ENCODE measurements at regions not wholly inside any gene's neighbourhood (a gene's known extent, or its start where the extent isn't known, plus 50 kb on each side); places are given as distances from the start of the nearest gene placed in this dataset.

GRCh38 chr10:108771106-108771505 is 1152.2 kb downstream of the XPNPEP1 start:
- no peak overlapping the region for H2AFZ ChIP-seq (ENCODE audit: low read depth, low read length, poor library complexity, severe bottlenecking)
- H3K4me1 ChIP-seq (ENCODE audit: control insufficient read depth in 1 of 2, insufficient read depth in 2 of 2, low read length in 2 of 2), result no peaks in the 10 kb centered on the region
- RAD21 ChIA-PET (ENCODE audit: low non-redundant PET in 1 of 2, low total read pairs in 2 of 2, uncharacterized antibody in 2 of 2, unreplicated experiment in 2 of 2), result no interaction called here
- no peaks in the 10 kb centered on the region for H3K27me3 ChIP-seq (ENCODE audit: insufficient read depth, low read length)
- no peaks in the 10 kb centered on the region for H3K9me2 ChIP-seq (ENCODE audit: insufficient read depth)
- no peaks in the 10 kb centered on the region for H3K36me3 ChIP-seq (ENCODE audit: control insufficient read depth in 1 of 2, insufficient read depth in 2 of 2, low read length in 2 of 2)
- H3K27ac ChIP-seq (ENCODE audit: low read depth, low read length), result no peak overlapping the region
- H3K79me2 ChIP-seq (ENCODE audit: insufficient read depth, low read length), result no peaks in the 10 kb centered on the region
- peaks cover 25 to 30% of the 10 kb centered on the region in 2 experiments; a peak in 3 of 4 replicates for H3K9me3 ChIP-seq (ENCODE audit: control insufficient read depth in 1 of 2, insufficient read depth in 1 of 2, low read depth in 1 of 2, low read length in 2 of 2)
- TF ChIP-seq CTCF (IDR thresholded peaks at IDR 0.05 in 2 of 3, conservative IDR thresholded peaks at IDR 0.05 in 1 of 3; ENCODE audit: borderline replicate concordance in 1 of 3, insufficient read depth in 1 of 3, low read depth in 2 of 3, low read length in 2 of 3) (no peak), EZH2 (IDR thresholded peaks at IDR 0.05) (no peak), FOSL1 (IDR thresholded peaks at IDR 0.05; ENCODE audit: low read depth) (no peak)
- H3K4me3 ChIP-seq (replicated peaks in 1 of 2; ENCODE audit: low read depth in 1 of 2, low read length in 2 of 2), result no peak overlapping the region
- no peak overlapping the region for H3K4me2 ChIP-seq (ENCODE audit: low read length)
- no peaks in the 10 kb centered on the region for H4K20me1 ChIP-seq (ENCODE audit: insufficient read depth)
- POLR2A ChIA-PET, result no interaction called here
- DNase-seq (ENCODE audit: low read depth, low spot score) (no peak), ATAC-seq (no peak)
- intact Hi-C loops (cut with micrococcal nuclease), result no loop called here
- no TSS peak for BruUV-seq (replicated peaks)
- no peak overlapping the region for H3K9ac ChIP-seq (ENCODE audit: low read length)
- CTCF ChIA-PET, result no interaction called here

GRCh38 chr10:108765794-108766193 is 1157.5 kb downstream of the XPNPEP1 start:
- no peaks in the 10 kb centered on the region; a peak in 1 of 4 replicates for H3K36me3 ChIP-seq (ENCODE audit: control insufficient read depth in 1 of 2, insufficient read depth in 2 of 2, low read length in 2 of 2)
- no peak overlapping the region for H3K27ac ChIP-seq (ENCODE audit: low read depth, low read length)
- no peak overlapping the region for H3K4me2 ChIP-seq (ENCODE audit: low read length)
- no TSS peak for BruUV-seq (replicated peaks)
- intact Hi-C loops (cut with micrococcal nuclease), result no loop called here
- ATAC-seq, result no peak
- H3K4me3 ChIP-seq (replicated peaks in 1 of 2; ENCODE audit: low read depth in 1 of 2, low read length in 2 of 2), result no peak overlapping the region
- peaks cover 39% of the 10 kb centered on the region in 2 experiments; a peak in 2 of 4 replicates for H3K9me3 ChIP-seq (ENCODE audit: control insufficient read depth in 1 of 2, insufficient read depth in 1 of 2, low read depth in 1 of 2, low read length in 2 of 2)
- H3K9me2 ChIP-seq (ENCODE audit: insufficient read depth), result no peaks in the 10 kb centered on the region
- no peaks in the 10 kb centered on the region for H4K20me1 ChIP-seq (ENCODE audit: insufficient read depth)
- no peak for DNase-seq (ENCODE audit: low read depth, low spot score)
- H3K9ac ChIP-seq (ENCODE audit: low read length), result no peak overlapping the region
- no peaks in the 10 kb centered on the region for H3K79me2 ChIP-seq (ENCODE audit: insufficient read depth, low read length)
- ChIA-PET POLR2A (no interaction called here), RAD21 (ENCODE audit: low non-redundant PET in 1 of 2, low total read pairs in 2 of 2, uncharacterized antibody in 2 of 2, unreplicated experiment in 2 of 2) (no interaction called here), CTCF (no interaction called here)
- H3K4me1 ChIP-seq (ENCODE audit: control insufficient read depth in 1 of 2, insufficient read depth in 2 of 2, low read length in 2 of 2), result no peaks in the 10 kb centered on the region
- H3K27me3 ChIP-seq (ENCODE audit: insufficient read depth, low read length), result no peaks in the 10 kb centered on the region
- H2AFZ ChIP-seq (ENCODE audit: low read depth, low read length, poor library complexity, severe bottlenecking), result no peak overlapping the region
- TF ChIP-seq EZH2 (IDR thresholded peaks at IDR 0.05) (no peak), SRF (IDR thresholded peaks at IDR 0.05; ENCODE audit: low read depth) (no peak), MAX (IDR thresholded peaks at IDR 0.05) (no peak), RAD21 (IDR thresholded peaks at IDR 0.05; ENCODE audit: low read depth) (no peak)

Data from HCT116 (cell line).